H1 (cell line): ENCODE measurements at regions not wholly inside any gene's neighbourhood (a gene's known extent, or its start where the extent isn't known, plus 50 kb on each side); places are given as distances from the start of the nearest gene placed in this dataset.

Experiments used
- CTCF ChIA-PET: fragments of 300-600 bp; sonication (Branson Sonifier 250); formaldehyde crosslinking; loops from one replicate; lab custom pipeline; 2021; ENCODE audit not compliant: partially characterized antibody; lab: Charles Lee
- POLR2A ChIA-PET: fragments of 300-600 bp; sonication (Branson Sonifier 250); formaldehyde crosslinking; loops from one replicate; lab custom pipeline; 2021; ENCODE audit warnings: inconsistent platforms; ENCODE audit not compliant: partially characterized antibody; lab: Charles Lee
- DNase-seq, 2 experiments: peaks; one replicate each; pipeline versions ENCODE4 v3.0.0 to v3.0.0-alpha.2; 2010 to 2022; ENCODE audit warnings: low spot score in 2 of 2, low read depth in 1 of 2, mixed read lengths in 1 of 2
- FAIRE-seq: peaks from 2 replicates; lab custom pipeline; 2011; peaks lifted over from hg19 to GRCh38; lab: Jason Lieb, UNC
- H2AFZ ChIP-seq: 2 replicates; pipeline ENCODE4 v1.8.1; 2012; ENCODE audit warnings: low read length, inconsistent platforms
- H2AK5ac ChIP-seq: 2 replicates; pipeline ENCODE4 v1.6.1; 2013; ENCODE audit warnings: low read depth, low read length
- H2BK120ac ChIP-seq: replicated peaks from 2 replicates; pipeline ENCODE3; 2013; ENCODE audit warnings: low read depth, low read length, inconsistent platforms
- H2BK12ac ChIP-seq: 2 replicates; pipeline ENCODE4 v1.6.1; 2013; ENCODE audit warnings: low read depth, low read length
- H2BK15ac ChIP-seq: 2 replicates; pipeline ENCODE4 v1.6.1; 2013; ENCODE audit warnings: low read length
- H2BK20ac ChIP-seq: 2 replicates; pipeline ENCODE4 v1.6.1; 2013; ENCODE audit warnings: low read length
- H2BK5ac ChIP-seq: 2 replicates; pipeline ENCODE4 v1.6.1; 2013; ENCODE audit warnings: low read depth, low read length
- H3K14ac ChIP-seq: 2 replicates; pipeline ENCODE4 v1.6.1; 2013; ENCODE audit warnings: inconsistent platforms; ENCODE audit not compliant: insufficient read length
- H3K18ac ChIP-seq: 2 replicates; pipeline ENCODE4 v1.6.1; 2013; ENCODE audit warnings: low read length; ENCODE audit errors: extremely low read depth
- H3K23ac ChIP-seq: 2 replicates; pipeline ENCODE4 v1.6.1; 2013; ENCODE audit warnings: inconsistent platforms; ENCODE audit not compliant: insufficient read length
- H3K23me2 ChIP-seq: 2 replicates; pipeline ENCODE4 v1.6.1; 2013; ENCODE audit warnings: low read depth, low read length
- H3K27ac ChIP-seq: 2 replicates; pipeline ENCODE4 v1.6.1; 2011; ENCODE audit warnings: low read depth, low read length, inconsistent platforms
- H3K27me3 ChIP-seq, 4 experiments: replicated peaks in 1 of 4; 1 replicate in 1 of 4; 2 replicates in 3 of 4; pipeline versions ENCODE4 v1.6.1 to v1.8.1; 2011 to 2013; ENCODE audit warnings: low read length in 3 of 4, mild to moderate bottlenecking in 3 of 4, inconsistent platforms in 2 of 4, mixed read lengths in 2 of 4, moderate library complexity in 1 of 4; ENCODE audit not compliant: control insufficient read depth in 3 of 4, insufficient read depth in 3 of 4; ENCODE audit errors: extremely low read depth in 1 of 4
- H3K36me3 ChIP-seq, 4 experiments: 2 replicates each; pipeline versions ENCODE4 v1.6.1 to v1.8.1; 2011 to 2013; ENCODE audit warnings: mild to moderate bottlenecking in 4 of 4, low read length in 3 of 4, moderate library complexity in 2 of 4, control low read depth in 1 of 4, inconsistent platforms in 1 of 4; ENCODE audit not compliant: insufficient read depth in 4 of 4, control insufficient read depth in 2 of 4
- H3K4ac ChIP-seq: replicated peaks from 2 replicates; pipeline ENCODE3; 2013; ENCODE audit warnings: low read length, low read depth, mixed read lengths, inconsistent platforms; ENCODE audit not compliant: insufficient read length
- H3K4me1 ChIP-seq, 4 experiments: replicated peaks in 1 of 4; 1 replicate in 1 of 4; 2 replicates in 3 of 4; pipeline versions ENCODE4 v1.6.1 to v1.8.1; 2011 to 2013; ENCODE audit warnings: low read length in 3 of 4, inconsistent platforms in 2 of 4, mixed read lengths in 1 of 4; ENCODE audit not compliant: insufficient read depth in 4 of 4, control insufficient read depth in 3 of 4
- H3K4me2 ChIP-seq, 2 experiments: 2 replicates each; pipeline versions ENCODE4 v1.6.1 to v1.8.1; 2011 to 2013; ENCODE audit warnings: low read depth in 2 of 2, low read length in 2 of 2, control low read depth in 1 of 2, inconsistent platforms in 1 of 2, mild to moderate bottlenecking in 1 of 2; ENCODE audit not compliant: insufficient read depth in 1 of 2
- H3K4me3 ChIP-seq, 4 experiments: fragments of 200-600, 300-600 bp in 1 of 4; sonication (generic), shearing (Covaris generic), sonication (Bioruptor Twin) in 1 of 4; 2 replicates each; pipeline versions ENCODE4 v1.5.1 to v1.8.1; 2011 to 2016; ENCODE audit warnings: low read length in 4 of 4, low read depth in 3 of 4, control low read depth in 2 of 4, inconsistent platforms in 2 of 4, mild to moderate bottlenecking in 2 of 4, mixed read lengths in 1 of 4, moderate library complexity in 1 of 4; ENCODE audit not compliant: insufficient read depth in 2 of 4; ENCODE audit errors: extremely low read depth in 1 of 4
- H3K56ac ChIP-seq: replicated peaks from 2 replicates; pipeline ENCODE3; 2013; ENCODE audit warnings: low read depth, mild to moderate bottlenecking, mixed read lengths, low read length, inconsistent platforms; ENCODE audit not compliant: insufficient read length
- H3K79me1 ChIP-seq: 2 replicates; pipeline ENCODE4 v1.6.1; 2013; ENCODE audit warnings: low read depth, low read length, control low read depth
- H3K79me2 ChIP-seq, 2 experiments: 2 replicates each; pipeline versions ENCODE4 v1.6.1 to v1.8.1; 2012 to 2013; ENCODE audit warnings: low read length in 2 of 2, mild to moderate bottlenecking in 2 of 2, inconsistent platforms in 1 of 2; ENCODE audit not compliant: insufficient read depth in 2 of 2, control insufficient read depth in 1 of 2
- H3K9ac ChIP-seq, 4 experiments: replicated peaks in 1 of 4; 1 replicate in 1 of 4; 2 replicates in 3 of 4; pipeline versions ENCODE4 v1.6.1 to v1.8.1; 2011 to 2013; ENCODE audit warnings: low read depth in 3 of 4, low read length in 3 of 4, control low read depth in 2 of 4, mild to moderate bottlenecking in 2 of 4, moderate library complexity in 2 of 4, inconsistent platforms in 1 of 4; ENCODE audit errors: extremely low read depth in 1 of 4
- H3K9me3 ChIP-seq, 2 experiments: 2 replicates each; pipeline versions ENCODE4 v1.6.1 to v1.8.1; 2012 to 2013; ENCODE audit warnings: mild to moderate bottlenecking in 2 of 2, moderate library complexity in 2 of 2, control low read depth in 1 of 2, inconsistent platforms in 1 of 2, low read depth in 1 of 2, low read length in 1 of 2, mixed read lengths in 1 of 2; ENCODE audit not compliant: insufficient read depth in 2 of 2
- H4K20me1 ChIP-seq, 2 experiments: replicated peaks in 1 of 2; 2 replicates each; pipeline versions ENCODE3 to v1.8.1; 2011 to 2013; ENCODE audit warnings: inconsistent platforms in 2 of 2, low read length in 2 of 2, mild to moderate bottlenecking in 1 of 2; ENCODE audit not compliant: insufficient read depth in 2 of 2, control insufficient read depth in 1 of 2
- H4K5ac ChIP-seq: 2 replicates; pipeline ENCODE4 v1.6.1; 2013; ENCODE audit warnings: low read length, low read depth, mixed read lengths, inconsistent platforms; ENCODE audit not compliant: insufficient read length
- H4K8ac ChIP-seq: 2 replicates; pipeline ENCODE4 v1.8.0; 2013; ENCODE audit warnings: mild to moderate bottlenecking, moderate library complexity, low read length, inconsistent platforms; ENCODE audit not compliant: insufficient read depth; ENCODE audit errors: extremely low read depth
- H4K91ac ChIP-seq: replicated peaks from 2 replicates; pipeline ENCODE3; 2013; ENCODE audit warnings: low read length, mixed read lengths, inconsistent platforms; ENCODE audit not compliant: insufficient read length
- NRF1 ChIP-seq: IDR thresholded peaks from 2 replicates; pipeline ENCODE4 v1.6.1; 2011; ENCODE audit warnings: mild to moderate bottlenecking, low read depth, low read length, improper control_type of control experiment
- POLR2A ChIP-seq, 2 experiments: IDR thresholded peaks; 1 replicate in 1 of 2; 2 replicates in 1 of 2; pipeline ENCODE4 v1.6.1; 2011; ENCODE audit warnings: low read depth in 2 of 2, low read length in 2 of 2, mild to moderate bottlenecking in 2 of 2; ENCODE audit errors: control extremely low read depth in 1 of 2
- SAP30 ChIP-seq: fragments of 300-600 bp; sonication (generic); IDR thresholded peaks from 2 replicates; pipeline ENCODE4 v1.7.1; 2012; ENCODE audit warnings: low read length, moderate library complexity, mild to moderate bottlenecking, inconsistent platforms; ENCODE audit not compliant: insufficient read depth, insufficient replicate concordance
- SIX5 ChIP-seq: IDR thresholded peaks from 2 replicates; pipeline ENCODE4 v1.6.1; 2011; ENCODE audit warnings: mild to moderate bottlenecking, low read depth, low read length
- SP4 ChIP-seq: IDR thresholded peaks from 2 replicates; pipeline ENCODE4 v1.6.1; 2012; ENCODE audit warnings: low read length, inconsistent platforms
- TAF1 ChIP-seq: IDR thresholded peaks from 2 replicates; pipeline ENCODE4 v1.6.1; 2011; ENCODE audit warnings: mild to moderate bottlenecking, low read depth, low read length
- TCF12 ChIP-seq: IDR thresholded peaks from 2 replicates; pipeline ENCODE4 v1.6.1; 2011; ENCODE audit warnings: low read depth, mild to moderate bottlenecking, low read length
- WGBS, 2 experiments: shearing (Covaris generic) in 1 of 2; methylation state at CpG; one replicate each; pipeline versions ENCODE4 v1.1.6 to v1.1.7; 2013 to 2015; ENCODE audit warnings: low lambda C conversion rate in 2 of 2, mixed read lengths in 2 of 2, inconsistent platforms in 1 of 2, low coverage in 1 of 2, missing lambda C conversion rate in 1 of 2; ENCODE audit not compliant: insufficient replicate concordance in 2 of 2, insufficient coverage in 1 of 2, insufficient read length in 1 of 2; ENCODE audit errors: extremely low coverage in 1 of 2, missing lambda C conversion rate in 1 of 2; 5-methylcytosine and 5-hydroxymethylcytosine counted together
- TF ChIP-seq, protein P1 (sequence below): IDR thresholded peaks from 2 replicates; pipeline ENCODE4 v1.6.1; 2012; ENCODE audit warnings: inconsistent platforms
- TF ChIP-seq, protein P2 (sequence below), 3 experiments: IDR thresholded peaks; 1 replicate in 2 of 3; 2 replicates in 1 of 3; pipeline versions ENCODE4 v1.5.1 to v1.6.1; 2011; ENCODE audit warnings: low read length in 3 of 3, mild to moderate bottlenecking in 3 of 3, inconsistent platforms in 2 of 3, low read depth in 1 of 3, moderate library complexity in 1 of 3; ENCODE audit not compliant: insufficient read depth in 1 of 3; ENCODE audit errors: control extremely low read depth in 1 of 3

DNA sequence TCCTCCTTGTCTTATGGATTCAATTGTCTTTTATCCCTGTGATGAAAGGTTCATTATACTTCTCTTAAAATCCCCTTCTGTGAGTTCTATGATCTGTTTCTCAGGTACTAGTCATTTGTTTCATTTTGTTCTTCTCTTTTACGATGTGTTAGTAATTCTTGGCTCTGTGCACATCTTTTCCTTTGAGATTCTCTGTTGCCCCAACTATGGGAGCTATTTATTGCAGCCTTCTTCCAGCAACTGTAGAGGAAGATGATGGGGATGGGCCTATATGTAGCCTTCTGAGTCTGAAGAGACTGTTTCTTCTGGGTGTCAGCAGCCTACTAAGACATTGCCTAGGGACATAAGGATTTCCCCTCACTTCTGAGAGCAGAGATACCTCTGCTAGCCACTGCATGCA lies 50.4 kb upstream of the TRERF1 start:
- Histone ChIP-seq H3K9ac (no peak overlapping the region), H2BK12ac (no peak overlapping the region), H3K4me1 (no peaks in the 10 kb centered on the region), H3K9me3 (no peaks in the 10 kb centered on the region), H3K79me1 (no peaks in the 10 kb centered on the region), H3K27me3 (no peaks in the 10 kb centered on the region), H4K5ac (no peak overlapping the region), H3K79me2 (no peaks in the 10 kb centered on the region), H2BK120ac (no peak overlapping the region), H3K4me2 (no peak overlapping the region), H3K23ac (no peak overlapping the region), H3K18ac (no peak overlapping the region), H2AK5ac (no peak overlapping the region), H3K56ac (no peak overlapping the region), H3K27ac (no peak overlapping the region), H3K4me3 (no peak overlapping the region), H2AFZ (no peak overlapping the region), H2BK5ac (no peak overlapping the region), H3K4ac (no peak overlapping the region), H4K8ac (no peak overlapping the region), H4K20me1 (no peaks in the 10 kb centered on the region), H2BK20ac (no peak overlapping the region), H4K91ac (no peak overlapping the region), H3K14ac (no peak overlapping the region), H3K36me3 (no peaks in the 10 kb centered on the region), H3K23me2 (no peaks in the 10 kb centered on the region), H2BK15ac (no peak overlapping the region)
- FAIRE-seq (no peak), DNase-seq (no peak)
- 81% methylated on average over 1 of the region's 1 CpG; no CpG with 5 or more reads in 1 of the 2 experiments for WGBS, 2 experiments
- ChIA-PET POLR2A (no interaction called here), CTCF (no interaction called here)
- no peak for TF ChIP-seq POLR2A (IDR thresholded peaks at IDR 0.05; ENCODE audit: control extremely low read depth in 1 of 2, low read depth in 2 of 2, low read length in 2 of 2)
- TF ChIP-seq SP4: no peak
- TF ChIP-seq, protein P1, sequence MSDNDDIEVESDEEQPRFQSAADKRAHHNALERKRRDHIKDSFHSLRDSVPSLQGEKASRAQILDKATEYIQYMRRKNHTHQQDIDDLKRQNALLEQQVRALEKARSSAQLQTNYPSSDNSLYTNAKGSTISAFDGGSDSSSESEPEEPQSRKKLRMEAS: no peak
- TF ChIP-seq, protein P2, sequence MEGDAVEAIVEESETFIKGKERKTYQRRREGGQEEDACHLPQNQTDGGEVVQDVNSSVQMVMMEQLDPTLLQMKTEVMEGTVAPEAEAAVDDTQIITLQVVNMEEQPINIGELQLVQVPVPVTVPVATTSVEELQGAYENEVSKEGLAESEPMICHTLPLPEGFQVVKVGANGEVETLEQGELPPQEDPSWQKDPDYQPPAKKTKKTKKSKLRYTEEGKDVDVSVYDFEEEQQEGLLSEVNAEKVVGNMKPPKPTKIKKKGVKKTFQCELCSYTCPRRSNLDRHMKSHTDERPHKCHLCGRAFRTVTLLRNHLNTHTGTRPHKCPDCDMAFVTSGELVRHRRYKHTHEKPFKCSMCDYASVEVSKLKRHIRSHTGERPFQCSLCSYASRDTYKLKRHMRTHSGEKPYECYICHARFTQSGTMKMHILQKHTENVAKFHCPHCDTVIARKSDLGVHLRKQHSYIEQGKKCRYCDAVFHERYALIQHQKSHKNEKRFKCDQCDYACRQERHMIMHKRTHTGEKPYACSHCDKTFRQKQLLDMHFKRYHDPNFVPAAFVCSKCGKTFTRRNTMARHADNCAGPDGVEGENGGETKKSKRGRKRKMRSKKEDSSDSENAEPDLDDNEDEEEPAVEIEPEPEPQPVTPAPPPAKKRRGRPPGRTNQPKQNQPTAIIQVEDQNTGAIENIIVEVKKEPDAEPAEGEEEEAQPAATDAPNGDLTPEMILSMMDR (IDR thresholded peaks at IDR 0.05; ENCODE audit: control extremely low read depth in 1 of 3, insufficient read depth in 1 of 3, low read depth in 1 of 3, low read length in 3 of 3): no peak
- no peak for TF ChIP-seq TAF1
- TF ChIP-seq NRF1: no peak
- no peak for TF ChIP-seq TCF12
- no peak for TF ChIP-seq SAP30
- no peak for TF ChIP-seq SIX5
